ENCODE measurements at regions not wholly inside any gene's neighbourhood (a gene's known extent, or its start where the extent isn't known, plus 50 kb on each side); places are given as distances from the start of the nearest gene placed in this dataset.

- in situ Hi-C loops (cut with MboI; ENCODE audit: low pct_unique_long_range_greater_than_20kb, low sequenced_read_pairs, unreplicated experiment), result no loop called here
- DNase-seq (ENCODE audit: low spot score), result no peak
- no peak for TF ChIP-seq CTCF (IDR thresholded peaks at IDR 0.05; ENCODE audit: extremely low read depth, insufficient read depth, missing control alignments)
These were observed 96.1 kb upstream of the EGLN3 start for GRCh38 chr14:34046799-34047520.

- TF ChIP-seq CTCF (IDR thresholded peaks at IDR 0.05; ENCODE audit: extremely low read depth, insufficient read depth, missing control alignments), result no peak
- no peak for DNase-seq (ENCODE audit: low spot score)
- in situ Hi-C loops (cut with MboI; ENCODE audit: low pct_unique_long_range_greater_than_20kb, low sequenced_read_pairs, unreplicated experiment), result no loop called here
These were observed 93.9 kb upstream of the EGLN3 start for GRCh38 chr14:34044666-34045306.

- no peak for TF ChIP-seq CTCF (IDR thresholded peaks at IDR 0.05; ENCODE audit: extremely low read depth, insufficient read depth, missing control alignments)
- no peak for DNase-seq (ENCODE audit: low spot score)
- in situ Hi-C loops (cut with MboI; ENCODE audit: low pct_unique_long_range_greater_than_20kb, low sequenced_read_pairs, unreplicated experiment), result no loop called here
These were observed 93.4 kb upstream of the EGLN3 start for GRCh38 chr14:34044373-34044637.

GRCh38 chr14:34043627-34044372 is 92.9 kb upstream of the EGLN3 start:
- in situ Hi-C loops (cut with MboI; ENCODE audit: low pct_unique_long_range_greater_than_20kb, low sequenced_read_pairs, unreplicated experiment), result no loop called here
- DNase-seq (ENCODE audit: low spot score), result peak; percentile 42

GRCh38 chr14:34041220-34041619 is 90.3 kb upstream of the EGLN3 start:
- in situ Hi-C loops (cut with MboI; ENCODE audit: low pct_unique_long_range_greater_than_20kb, low sequenced_read_pairs, unreplicated experiment), result no loop called here
- no peak for TF ChIP-seq CTCF (IDR thresholded peaks at IDR 0.05; ENCODE audit: extremely low read depth, insufficient read depth, missing control alignments)

More at GRCh38 chr14:34043627-34044372, 92.9 kb upstream of the EGLN3 start:
- no peak for TF ChIP-seq CTCF (IDR thresholded peaks at IDR 0.05; ENCODE audit: extremely low read depth, insufficient read depth, missing control alignments)

GRCh38 chr14:34040766-34041165 is 89.9 kb upstream of the EGLN3 start:
- DNase-seq (ENCODE audit: low spot score), result no peak
- in situ Hi-C loops (cut with MboI; ENCODE audit: low pct_unique_long_range_greater_than_20kb, low sequenced_read_pairs, unreplicated experiment), result no loop called here
- TF ChIP-seq CTCF (IDR thresholded peaks at IDR 0.05; ENCODE audit: extremely low read depth, insufficient read depth, missing control alignments), result no peak

More at GRCh38 chr14:34041220-34041619, 90.3 kb upstream of the EGLN3 start:
- DNase-seq (ENCODE audit: low spot score), result no peak
